MM.1S (cell line): ENCODE measurements at regions not wholly inside any gene's neighbourhood (a gene's known extent, or its start where the extent isn't known, plus 50 kb on each side); places are given as distances from the start of the nearest gene placed in this dataset.

Experiments
- EZH2phosphoT487 ChIP-seq: fragments of 300-600 bp; sonication (generic); IDR thresholded peaks from 2 replicates; pipeline ENCODE4 v1.6.1; 2018; ENCODE audit warnings: antibody characterized with exemption, low read length
- TF ChIP-seq, protein P1 (sequence below): fragments of 300-600 bp; sonication (generic); IDR thresholded peaks from 2 replicates; pipeline ENCODE4 v1.5.1; 2016; ENCODE audit warnings: antibody characterized with exemption, low read length, mixed read lengths

- TF ChIP-seq, protein P1, sequence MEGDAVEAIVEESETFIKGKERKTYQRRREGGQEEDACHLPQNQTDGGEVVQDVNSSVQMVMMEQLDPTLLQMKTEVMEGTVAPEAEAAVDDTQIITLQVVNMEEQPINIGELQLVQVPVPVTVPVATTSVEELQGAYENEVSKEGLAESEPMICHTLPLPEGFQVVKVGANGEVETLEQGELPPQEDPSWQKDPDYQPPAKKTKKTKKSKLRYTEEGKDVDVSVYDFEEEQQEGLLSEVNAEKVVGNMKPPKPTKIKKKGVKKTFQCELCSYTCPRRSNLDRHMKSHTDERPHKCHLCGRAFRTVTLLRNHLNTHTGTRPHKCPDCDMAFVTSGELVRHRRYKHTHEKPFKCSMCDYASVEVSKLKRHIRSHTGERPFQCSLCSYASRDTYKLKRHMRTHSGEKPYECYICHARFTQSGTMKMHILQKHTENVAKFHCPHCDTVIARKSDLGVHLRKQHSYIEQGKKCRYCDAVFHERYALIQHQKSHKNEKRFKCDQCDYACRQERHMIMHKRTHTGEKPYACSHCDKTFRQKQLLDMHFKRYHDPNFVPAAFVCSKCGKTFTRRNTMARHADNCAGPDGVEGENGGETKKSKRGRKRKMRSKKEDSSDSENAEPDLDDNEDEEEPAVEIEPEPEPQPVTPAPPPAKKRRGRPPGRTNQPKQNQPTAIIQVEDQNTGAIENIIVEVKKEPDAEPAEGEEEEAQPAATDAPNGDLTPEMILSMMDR, result no peak
- TF ChIP-seq EZH2phosphoT487, result no peak
These were observed 312.8 kb upstream of the C11orf87 start for GRCh38 chr11:109109150-109109549.
